Right lung (tissue), 2 donors: ENCODE measurements at regions not wholly inside any gene's neighbourhood (a gene's known extent, or its start where the extent isn't known, plus 50 kb on each side); places are given as distances from the start of the nearest gene placed in this dataset.

Source experiments
- DNase-seq, 2 donors: peaks; one replicate each; pipeline ENCODE4 v3.0.0-alpha.2; 2013

DNA sequence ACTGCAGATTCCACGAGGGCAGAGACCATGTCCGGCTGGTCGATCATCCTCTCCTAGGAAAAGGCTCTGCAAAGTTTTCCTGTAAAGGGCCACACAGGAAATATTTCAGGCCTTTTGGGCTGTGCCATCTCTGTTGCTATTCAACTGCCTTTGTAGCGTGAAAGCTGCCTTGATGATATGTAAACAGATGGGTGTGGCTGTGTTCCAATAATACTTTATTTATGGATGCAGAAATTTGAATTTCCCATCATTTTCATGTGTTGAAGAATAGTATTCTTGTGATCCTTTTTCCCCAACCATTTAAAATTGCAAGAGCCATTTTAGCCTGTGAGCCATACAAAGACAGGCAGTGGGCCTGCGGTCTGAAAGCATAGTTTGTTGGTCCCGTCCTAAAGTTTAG, 950.7 kb upstream of the RBFOX1 start:
- no peak for DNase-seq

GRCh38 chr16:6377956-6378355, 954.7 kb upstream of the RBFOX1 start:
- DNase-seq = no peak

- DNase-seq = no peak
Measured at GRCh38 chr16:6375465-6376075, 957.1 kb upstream of the RBFOX1 start.

DNA sequence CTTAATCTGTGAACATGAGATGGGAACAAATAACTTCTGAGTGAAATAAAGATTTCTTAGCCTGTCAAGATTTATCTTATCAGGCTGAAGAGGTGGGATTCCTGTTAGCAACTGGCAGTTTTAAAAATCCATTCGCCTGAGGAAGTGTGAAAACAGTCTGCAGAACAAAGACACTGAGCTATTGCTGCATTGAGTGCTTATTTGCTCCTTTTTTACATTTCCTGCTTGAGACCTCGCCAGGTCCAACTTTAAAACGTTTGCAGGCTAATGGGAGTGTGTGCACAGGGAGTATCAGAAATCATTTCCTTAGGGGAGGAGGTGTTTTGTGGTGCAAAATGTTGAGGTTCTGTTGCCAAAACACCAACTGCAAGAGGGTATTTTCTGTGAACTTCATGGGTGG, 957.8 kb upstream of the RBFOX1 start:
- DNase-seq = no peak

DNA sequence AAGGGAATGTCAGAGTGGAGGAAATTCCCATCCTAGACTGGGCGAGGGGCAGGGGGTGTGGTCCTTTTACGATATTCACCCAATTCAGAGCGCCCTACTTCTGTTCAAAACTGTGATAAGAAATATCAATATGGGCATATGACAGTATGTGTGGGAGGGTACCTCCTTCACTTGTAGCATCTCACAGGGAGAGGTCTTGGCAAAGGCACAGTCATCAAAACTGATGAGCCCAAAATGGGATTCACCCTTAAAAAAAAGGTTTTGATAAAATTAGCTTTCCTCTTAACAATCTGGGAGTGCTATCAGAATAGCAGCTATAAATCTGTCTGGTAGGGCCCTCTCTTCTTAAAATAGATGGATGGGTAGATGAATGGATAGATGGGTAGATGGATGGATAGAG, 967.8 kb upstream of the RBFOX1 start:
- DNase-seq = no peak

DNA sequence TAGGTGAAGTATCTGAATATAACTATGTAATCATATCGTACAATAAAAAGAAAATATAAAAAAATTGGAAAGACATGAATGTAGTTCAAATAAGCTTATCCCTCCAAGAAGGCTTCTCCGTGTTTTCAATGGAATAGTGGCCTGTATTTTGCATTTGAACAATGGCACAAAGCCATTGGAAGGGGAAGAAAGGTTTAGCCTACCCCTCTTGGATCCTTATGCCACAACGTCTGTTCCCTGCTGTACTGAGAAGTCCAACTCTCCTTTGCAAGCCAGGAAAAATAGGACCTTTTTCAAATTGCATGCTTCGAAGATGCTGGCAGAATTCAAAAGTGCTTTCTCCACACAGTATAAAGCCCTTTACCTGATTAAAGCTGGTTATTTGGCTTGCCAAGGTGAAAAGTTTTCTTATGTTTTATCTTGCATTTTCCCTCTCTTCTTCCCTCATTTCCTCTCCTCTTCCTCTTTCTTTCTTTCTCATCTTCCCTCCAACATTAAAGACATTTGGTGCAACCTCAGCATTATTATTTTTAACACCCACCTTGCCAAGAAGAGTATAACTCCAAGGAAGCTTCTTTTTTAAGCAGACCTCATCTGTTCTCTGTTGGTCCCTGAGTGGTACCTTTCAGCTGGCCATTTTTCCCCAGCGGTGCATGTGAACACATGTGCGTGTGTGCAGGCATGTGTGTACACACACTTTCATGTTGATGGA, 968.6 kb upstream of the RBFOX1 start:
- no peak for DNase-seq

GRCh38 chr16:6363396-6363795, 969.2 kb upstream of the RBFOX1 start:
- no peak for DNase-seq

- DNase-seq = no peak
Measured at GRCh38 chr16:6362321-6362720, 970.3 kb upstream of the RBFOX1 start.

GRCh38 chr16:6360641-6361040, 972.0 kb upstream of the RBFOX1 start:
- DNase-seq = no peak

GRCh38 chr16:6356911-6357310, 975.7 kb upstream of the RBFOX1 start:
- no peak for DNase-seq

DNA sequence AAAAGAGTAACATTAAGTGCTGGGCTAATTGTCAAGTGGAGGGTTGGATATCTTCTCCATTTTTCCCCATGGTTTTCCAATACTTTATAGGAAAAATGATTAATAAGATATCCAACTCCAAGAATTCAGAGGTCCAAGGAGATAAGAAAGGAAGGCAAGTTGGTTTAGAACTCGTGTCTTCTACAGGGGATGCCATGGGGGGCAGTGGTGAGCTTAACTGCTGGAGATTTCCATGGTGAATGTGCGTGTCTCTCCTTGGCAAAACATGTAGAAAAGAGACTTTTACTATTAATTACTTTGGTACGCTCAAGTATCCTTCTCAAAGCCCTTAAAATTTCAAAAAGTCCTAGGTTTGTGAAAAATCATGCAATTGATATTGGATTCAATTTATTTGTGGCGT, 982.9 kb upstream of the RBFOX1 start:
- no peak for DNase-seq

DNA sequence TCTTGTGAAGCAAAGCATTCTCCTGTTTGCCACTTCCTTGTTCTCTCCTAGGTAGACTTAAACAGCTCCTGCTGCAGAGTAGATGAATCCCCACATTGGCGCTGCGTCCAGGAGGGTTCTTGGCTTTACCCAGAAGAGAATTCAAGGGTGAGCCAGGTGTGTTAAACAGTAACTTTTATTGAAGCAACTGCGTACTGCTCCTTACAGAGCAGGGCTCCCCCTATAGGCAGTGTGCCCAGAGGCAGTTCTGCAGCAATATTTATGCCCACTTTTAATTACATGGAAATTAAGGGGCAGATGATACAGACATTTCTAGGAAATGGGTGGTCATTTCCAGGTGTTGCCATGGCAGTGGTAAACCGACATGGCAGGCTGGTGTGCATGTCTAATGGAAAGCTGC, 987.6 kb upstream of the RBFOX1 start:
- DNase-seq = no peak

DNA sequence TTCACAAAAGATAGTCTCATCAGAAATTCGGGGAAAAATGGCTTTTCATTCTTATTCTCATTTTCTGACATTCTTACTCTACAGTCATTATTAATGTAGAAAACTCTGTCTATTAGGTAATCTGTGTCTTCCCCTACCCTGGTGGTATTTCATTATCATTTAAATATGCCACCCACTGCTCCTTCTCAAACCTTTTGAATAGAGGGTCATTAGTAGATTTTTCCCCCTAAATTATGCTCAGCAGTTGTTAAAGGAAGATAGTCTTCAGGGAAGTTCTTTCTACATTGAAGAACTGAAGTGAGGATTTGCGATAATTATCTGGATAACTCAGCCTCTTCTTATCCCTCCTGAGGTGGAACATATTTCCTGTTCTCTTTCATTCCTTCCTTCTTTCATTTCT, 989.5 kb upstream of the RBFOX1 start:
- no peak for DNase-seq

DNA sequence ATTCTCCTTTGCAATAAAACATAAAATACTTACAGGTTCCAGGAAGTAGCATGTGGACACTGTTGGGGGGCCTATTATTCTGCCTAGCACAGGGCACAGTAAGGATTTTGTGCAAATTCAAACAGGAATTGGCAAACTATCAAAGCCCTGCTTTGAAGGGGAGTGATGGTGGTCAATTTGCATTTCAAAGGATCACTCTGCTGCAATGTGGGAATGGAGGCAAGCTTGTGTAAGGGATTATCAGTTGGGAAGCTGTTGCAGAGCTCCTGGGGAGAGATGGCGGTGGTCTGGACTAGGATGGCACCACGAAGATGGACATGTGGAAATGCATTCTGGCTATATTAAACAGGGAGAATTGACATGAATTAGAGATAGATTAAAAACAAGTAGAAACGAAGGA, 990.7 kb upstream of the RBFOX1 start:
- DNase-seq = no peak

DNA sequence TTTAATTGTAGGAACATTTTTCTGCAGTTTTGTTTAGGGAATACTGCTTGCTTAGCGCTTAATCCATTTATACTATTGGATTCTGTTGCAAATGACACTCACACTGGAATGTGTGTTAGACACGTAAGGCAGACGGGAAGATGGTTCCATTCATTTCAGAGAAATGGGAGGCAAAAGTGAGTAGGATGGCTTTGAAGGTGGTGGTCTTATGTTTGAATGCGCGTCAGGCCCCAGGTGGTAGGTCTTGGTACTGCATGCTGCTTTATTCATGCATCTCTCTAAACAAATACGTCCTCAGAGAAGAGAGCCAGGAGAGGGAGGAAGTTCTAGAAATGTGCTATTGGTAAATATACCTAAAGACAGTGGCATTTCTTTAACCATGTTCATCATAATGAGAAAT, 997.6 kb upstream of the RBFOX1 start:
- DNase-seq = no peak

GRCh38 chr16:6331770-6332169, 1000.9 kb upstream of the RBFOX1 start:
- no peak for DNase-seq

GRCh38 chr16:6317934-6318333, 1014.7 kb upstream of the RBFOX1 start:
- DNase-seq = no peak

DNA sequence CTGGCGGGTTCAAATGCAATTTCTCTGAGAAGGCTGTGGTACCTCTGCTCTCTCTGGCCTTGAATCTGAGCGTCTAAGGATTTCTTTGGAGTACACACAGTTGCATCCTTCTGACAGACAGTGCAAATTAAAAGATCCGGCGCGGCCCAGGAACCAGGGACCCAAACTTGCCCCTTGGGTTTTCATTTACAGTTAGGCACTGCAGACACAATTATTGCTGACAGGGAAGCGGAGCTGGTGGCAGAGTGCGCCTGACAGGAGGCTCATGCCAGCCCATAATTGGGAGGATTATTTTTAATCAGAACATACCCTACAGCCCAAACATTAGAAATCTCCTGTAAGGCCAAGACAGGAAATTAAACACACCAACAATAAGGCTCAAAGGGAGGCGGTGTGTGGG, 1023.4 kb upstream of the RBFOX1 start:
- no peak for DNase-seq

GRCh38 chr16:6308176-6308575, 1024.5 kb upstream of the RBFOX1 start:
- DNase-seq = no peak

- no peak for DNase-seq
Measured at GRCh38 chr16:6300523-6300922, 1032.1 kb upstream of the RBFOX1 start.

- DNase-seq = no peak
Measured at GRCh38 chr16:6297666-6298410, 1034.8 kb upstream of the RBFOX1 start.

DNA sequence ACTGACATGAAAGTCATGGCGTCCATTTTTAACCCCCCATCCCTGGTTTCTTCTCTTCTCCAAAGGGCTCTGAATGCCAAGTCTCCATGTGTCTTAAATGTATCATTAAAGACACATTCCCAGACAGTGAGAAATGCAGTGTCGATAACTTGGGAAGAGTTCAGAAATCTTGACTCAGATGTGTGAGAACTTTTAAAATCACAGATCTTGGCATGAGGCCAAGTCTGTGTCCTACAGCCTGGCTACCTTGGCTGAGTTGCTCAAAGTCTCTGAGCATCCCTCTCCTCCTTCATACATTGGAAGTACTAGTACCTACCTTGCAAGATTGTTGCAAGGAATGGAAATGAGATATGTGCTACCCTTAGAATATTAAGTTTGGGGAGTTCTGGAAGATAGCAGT, 1046.5 kb upstream of the RBFOX1 start:
- DNase-seq = no peak

GRCh38 chr16:6284731-6285130, 1047.9 kb upstream of the RBFOX1 start:
- no peak for DNase-seq
